Testis (tissue), 2 donors: ENCODE measurements at regions not wholly inside any gene's neighbourhood (a gene's known extent, or its start where the extent isn't known, plus 50 kb on each side); places are given as distances from the start of the nearest gene placed in this dataset.

ENCODE experiments used
- DNase-seq: peaks from one replicate; pipeline ENCODE4 v3.0.0-alpha.2; 2019
- H3K27ac ChIP-seq, 2 donors: fragments of 200-600 bp; sonication (generic); one replicate each; pipeline ENCODE4 v1.5.1; 2019
- H3K27me3 ChIP-seq: fragments of 200-600 bp; sonication (generic); one replicate; pipeline ENCODE4 v1.5.1; 2019
- H3K36me3 ChIP-seq: fragments of 200-600 bp; sonication (generic); one replicate; pipeline ENCODE4 v1.5.1; 2017; ENCODE audit warnings: low read depth; ENCODE audit errors: missing control alignments
- H3K4me1 ChIP-seq: fragments of 200-600 bp; sonication (generic); one replicate; pipeline ENCODE4 v1.5.1; 2019
- H3K4me3 ChIP-seq, 2 donors: fragments of 200-600 bp; sonication (generic); one replicate each; pipeline ENCODE4 v1.5.1; 2017 to 2019
- H3K9me3 ChIP-seq: fragments of 200-600 bp; sonication (generic); one replicate; pipeline ENCODE4 v1.5.1; 2017
- CTCF ChIP-seq, 3 experiments: fragments of 450-650 bp in 2 of 3; fragments of 200-600 bp in 1 of 3; sonication (generic) in 1 of 3; IDR thresholded peaks; one replicate each; pipeline ENCODE4 v1.5.1; 2016 to 2019; ENCODE audit warnings: antibody characterized with exemption in 3 of 3, mild to moderate bottlenecking in 2 of 3, moderate library complexity in 1 of 3
- POLR2A ChIP-seq: fragments of 450-650 bp; IDR thresholded peaks from one replicate; pipeline ENCODE4 v1.6.1; 2017; ENCODE audit warnings: antibody characterized with exemption, mild to moderate bottlenecking, moderate library complexity
- WGBS, 2 donors: methylation state at CpG; one replicate each; pipeline ENCODE4 v1.1.5; 2018; 5-methylcytosine and 5-hydroxymethylcytosine counted together
- intact Hi-C: fragments of 100-400 bp; cut with DNase I; formaldehyde crosslinking; loops from one replicate; pipeline ENCODE4 v1.15.1; 2023; ENCODE audit warnings: low total_unique reads

GRCh38 chr18:28714498-28714897 is 537.6 kb upstream of the CDH2 start:
- no peak for TF ChIP-seq CTCF (IDR thresholded peaks at IDR 0.05)
- TF ChIP-seq POLR2A = no peak
- intact Hi-C loops = no loop called here
- H3K4me3 ChIP-seq = no peak overlapping the region

GRCh38 chr18:28712796-28713425 is 536.0 kb upstream of the CDH2 start:
- no peak overlapping the region for H3K4me3 ChIP-seq
- H3K27me3 ChIP-seq = no peaks in the 10 kb centered on the region
- no peaks in the 10 kb centered on the region for H3K36me3 ChIP-seq
- H3K4me1 ChIP-seq = no peaks in the 10 kb centered on the region
- no peak overlapping the region for H3K27ac ChIP-seq
- 66 to 81% methylated on average over 4 of the region's 4 CpGs for WGBS, 2 donors
- DNase-seq = no peak
- intact Hi-C loops = no loop called here
- TF ChIP-seq CTCF (IDR thresholded peaks at IDR 0.05) (no peak), POLR2A (no peak)
- H3K9me3 ChIP-seq = no peaks in the 10 kb centered on the region

More at GRCh38 chr18:28714498-28714897, 537.6 kb upstream of the CDH2 start:
- Histone ChIP-seq H3K27me3 (no peaks in the 10 kb centered on the region), H3K27ac (no peak overlapping the region), H3K4me1 (no peaks in the 10 kb centered on the region), H3K36me3 (no peaks in the 10 kb centered on the region), H3K9me3 (no peaks in the 10 kb centered on the region)
- DNase-seq = no peak

GRCh38 chr18:28712172-28712571 is 535.2 kb upstream of the CDH2 start:
- TF ChIP-seq POLR2A (no peak), CTCF (IDR thresholded peaks at IDR 0.05) (no peak)
- no peaks in the 10 kb centered on the region for H3K27me3 ChIP-seq
- WGBS, 2 donors = 78 to 86% methylated on average over 1 of the region's 1 CpG
- H3K4me3 ChIP-seq = no peak overlapping the region
- no peaks in the 10 kb centered on the region for H3K36me3 ChIP-seq
- no peak overlapping the region for H3K27ac ChIP-seq
- no peaks in the 10 kb centered on the region for H3K9me3 ChIP-seq
- intact Hi-C loops = no loop called here
- H3K4me1 ChIP-seq = no peaks in the 10 kb centered on the region
- no peak for DNase-seq

GRCh38 chr18:28711096-28711495 is 534.2 kb upstream of the CDH2 start:
- no peak for TF ChIP-seq CTCF (IDR thresholded peaks at IDR 0.05)
- no peak for TF ChIP-seq POLR2A
- no peak for DNase-seq
- Histone ChIP-seq H3K9me3 (no peaks in the 10 kb centered on the region), H3K27ac (no peak overlapping the region), H3K4me3 (no peak overlapping the region), H3K4me1 (no peaks in the 10 kb centered on the region), H3K36me3 (no peaks in the 10 kb centered on the region), H3K27me3 (no peaks in the 10 kb centered on the region)
- intact Hi-C loops = no loop called here
- 95 to 97% methylated on average over 1 of the region's 1 CpG for WGBS, 2 donors

- H3K36me3 ChIP-seq = no peaks in the 10 kb centered on the region
- WGBS, 2 donors = 76 to 91% methylated on average over 4 of the region's 4 CpGs
- intact Hi-C loops = no loop called here
- DNase-seq = no peak
- no peaks in the 10 kb centered on the region for H3K4me1 ChIP-seq
- no peaks in the 10 kb centered on the region for H3K9me3 ChIP-seq
- TF ChIP-seq CTCF (IDR thresholded peaks at IDR 0.05) (no peak), POLR2A (no peak)
- H3K27me3 ChIP-seq = no peaks in the 10 kb centered on the region
- no peak overlapping the region for H3K4me3 ChIP-seq
- no peak overlapping the region for H3K27ac ChIP-seq
Observed at GRCh38 chr18:28707006-28707405, 530.1 kb upstream of the CDH2 start.
